Erythroblast (primary cell): ENCODE measurements at regions not wholly inside any gene's neighbourhood (a gene's known extent, or its start where the extent isn't known, plus 50 kb on each side); places are given as distances from the start of the nearest gene placed in this dataset.

Source experiments
- GATA1 ChIP-seq: IDR thresholded peaks from 2 replicates; pipeline ENCODE4 v1.6.1; 2011; ENCODE audit warnings: low read depth, mild to moderate bottlenecking, control low read depth, low read length, moderate library complexity
- POLR2A ChIP-seq: IDR thresholded peaks from 2 replicates; pipeline ENCODE4 v1.6.1; 2011; ENCODE audit warnings: mild to moderate bottlenecking, low read length

GRCh38 chr5:96331210-96331609 is 101.8 kb downstream of the PCSK1 start:
- TF ChIP-seq POLR2A (no peak), GATA1 (no peak)
